Epithelial cell of esophagus (primary cell): ENCODE measurements at regions not wholly inside any gene's neighbourhood (a gene's known extent, or its start where the extent isn't known, plus 50 kb on each side); places are given as distances from the start of the nearest gene placed in this dataset.
"Not testable (repeated sequence)": the region's sequence is repeated elsewhere in the genome, so short reads cannot be mapped to it uniquely, and the experiment has no call there.

ENCODE experiments used
- DNase-seq: peaks from one replicate; pipeline ENCODE4 v3.0.0; 2010; ENCODE audit warnings: low read depth
- H3K4me3 ChIP-seq: 2 replicates; pipeline ENCODE4 v1.5.1; 2011; ENCODE audit warnings: mild to moderate bottlenecking, low read length, control low read depth
- CTCF ChIP-seq: IDR thresholded peaks from 2 replicates; pipeline ENCODE4 v1.5.1; 2011; ENCODE audit warnings: low read depth, mild to moderate bottlenecking, low read length, control low read depth, inconsistent platforms; ENCODE audit not compliant: insufficient read depth; ENCODE audit errors: missing control alignments

- no peak for DNase-seq
- H3K4me3 ChIP-seq = no peak overlapping the region
- no peak for TF ChIP-seq CTCF
Observed at GRCh38 chr15:25596644-25597562, 158.1 kb upstream of the UBE3A start.

DNA sequence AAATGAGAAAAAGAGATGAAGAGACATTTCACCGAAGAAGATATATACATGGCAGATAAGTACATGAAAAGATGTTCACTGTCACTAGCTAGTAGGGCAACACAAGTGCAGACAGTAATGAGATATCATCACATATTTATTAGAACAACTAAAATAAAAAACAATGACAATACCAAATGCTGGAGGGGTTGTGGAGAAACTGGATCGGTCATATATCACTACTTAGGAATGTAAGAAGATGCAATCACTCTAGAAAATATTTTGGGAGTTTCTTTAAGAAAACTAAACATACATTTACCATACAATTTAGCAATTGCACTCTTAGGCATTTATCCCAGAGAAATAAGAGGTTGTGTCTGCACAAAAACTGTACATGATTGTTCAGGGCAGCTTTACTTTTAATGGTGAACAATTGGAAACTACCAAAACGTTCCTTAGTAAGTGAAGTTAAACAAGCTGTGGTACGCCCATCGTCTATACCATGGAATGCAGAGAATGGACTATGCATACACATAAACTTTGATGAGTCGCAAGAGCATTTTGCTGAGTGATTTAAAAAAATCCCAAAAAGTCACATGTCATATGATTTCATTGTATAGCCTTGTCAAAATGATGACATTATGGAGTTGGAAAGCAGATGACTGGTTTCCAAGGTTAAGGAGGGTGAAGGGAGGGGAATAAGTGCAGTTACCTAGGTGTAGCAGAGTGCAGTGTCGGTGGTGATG, 149.0 kb upstream of the UBE3A start:
- no peak overlapping the region for H3K4me3 ChIP-seq
- DNase-seq = no peak
- TF ChIP-seq CTCF = no peak

GRCh38 chr15:25582886-25583285, 144.1 kb upstream of the UBE3A start:
- H3K4me3 ChIP-seq = no peak overlapping the region
- no peak for DNase-seq
- no peak for TF ChIP-seq CTCF

- no peak overlapping the region for H3K4me3 ChIP-seq
Observed at GRCh38 chr15:25579127-25579526, 140.3 kb upstream of the UBE3A start.

GRCh38 chr15:25572191-25572590, 133.4 kb upstream of the UBE3A start:
- H3K4me3 ChIP-seq = no peak overlapping the region
- DNase-seq = no peak
- no peak for TF ChIP-seq CTCF

More at GRCh38 chr15:25579127-25579526, 140.3 kb upstream of the UBE3A start:
- TF ChIP-seq CTCF = no peak
- no peak for DNase-seq

DNA sequence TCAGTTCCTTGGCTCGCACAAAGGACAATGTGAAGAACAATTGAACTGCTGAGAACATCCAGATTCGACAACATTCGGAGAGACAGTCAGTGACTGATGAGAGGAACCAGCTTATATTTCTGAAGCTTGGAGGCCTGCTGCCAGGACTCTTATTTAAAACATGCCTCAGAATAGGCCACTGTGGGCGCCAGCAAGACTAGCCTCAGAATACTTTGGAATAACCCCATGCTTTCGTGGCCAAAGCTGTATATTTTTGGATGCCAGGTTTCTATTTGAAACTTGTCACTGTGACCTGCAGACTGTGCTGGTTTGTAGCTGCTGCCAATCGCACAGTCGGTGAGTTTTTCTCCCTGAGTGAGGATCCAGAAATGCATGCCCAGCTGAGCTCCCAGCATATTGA, 129.9 kb upstream of the UBE3A start:
- H3K4me3 ChIP-seq = no peak overlapping the region
- no peak for TF ChIP-seq CTCF
- no peak for DNase-seq

DNA sequence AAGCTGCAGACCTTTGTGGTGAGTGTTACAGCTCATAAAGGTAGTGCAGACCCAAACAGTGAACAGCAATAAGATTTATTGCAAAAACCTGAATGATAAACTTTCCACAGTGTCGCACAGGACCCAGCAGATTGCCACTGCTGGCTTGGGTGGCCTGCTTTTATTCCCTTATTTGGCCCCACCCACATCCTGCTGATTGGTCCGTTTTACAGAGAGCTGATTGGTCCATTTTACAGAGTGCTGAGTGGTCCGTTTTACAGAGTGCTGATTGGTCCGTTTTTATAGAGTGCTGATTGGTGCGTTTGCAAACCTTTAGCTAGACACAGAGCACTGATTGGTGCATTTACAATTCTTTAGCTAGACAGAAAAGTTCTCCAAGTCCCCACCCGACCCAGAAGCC, 127.7 kb upstream of the UBE3A start:
- H3K4me3 ChIP-seq, DNase-seq: not testable (repeated sequence)
